Astrocyte (in vitro differentiated cells and primary cell): ENCODE measurements at regions not wholly inside any gene's neighbourhood (a gene's known extent, or its start where the extent isn't known, plus 50 kb on each side); places are given as distances from the start of the nearest gene placed in this dataset.

Experiments
- DNase-seq: peaks from one replicate; pipeline ENCODE4 v3.0.0-alpha.2; 2010; ENCODE audit warnings: low read depth
- FAIRE-seq: peaks from 2 replicates; lab custom pipeline; 2011; peaks lifted over from hg19 to GRCh38; lab: Jason Lieb, UNC
- H2AFZ ChIP-seq: 2 replicates; pipeline ENCODE4 v1.6.0; 2012; ENCODE audit warnings: low read depth, low read length, inconsistent platforms
- H3K27ac ChIP-seq: 2 replicates; pipeline ENCODE4 v1.5.1; 2011; ENCODE audit warnings: low read depth, low read length, inconsistent platforms
- H3K27me3 ChIP-seq: 2 replicates; pipeline ENCODE4 v1.6.0; 2011; ENCODE audit warnings: low read length, inconsistent platforms; ENCODE audit not compliant: insufficient read depth
- H3K36me3 ChIP-seq: 2 replicates; pipeline ENCODE4 v1.5.1; 2011; ENCODE audit warnings: low read length, inconsistent platforms; ENCODE audit not compliant: insufficient read depth
- H3K4me1 ChIP-seq: 2 replicates; pipeline ENCODE4 v1.5.1; 2011; ENCODE audit warnings: low read length, inconsistent platforms; ENCODE audit not compliant: insufficient read depth
- H3K4me2 ChIP-seq: 2 replicates; pipeline ENCODE4 v1.6.0; 2012; ENCODE audit warnings: low read length, inconsistent platforms
- H3K4me3 ChIP-seq: 2 replicates; pipeline ENCODE4 v1.5.1; 2011; ENCODE audit warnings: low read depth, mild to moderate bottlenecking, low read length, inconsistent platforms; ENCODE audit not compliant: insufficient read depth
- H3K79me2 ChIP-seq: 2 replicates; pipeline ENCODE4 v1.6.0; 2012; ENCODE audit warnings: mild to moderate bottlenecking, low read length, inconsistent platforms; ENCODE audit not compliant: insufficient read depth
- H3K9ac ChIP-seq: 2 replicates; pipeline ENCODE4 v1.6.0; 2012; ENCODE audit warnings: mild to moderate bottlenecking, low read length, inconsistent platforms
- H3K9me3 ChIP-seq: 2 replicates; pipeline ENCODE4 v1.5.1; 2012; ENCODE audit warnings: low read depth, mild to moderate bottlenecking, low read length, inconsistent platforms; ENCODE audit not compliant: insufficient read depth
- H4K20me1 ChIP-seq: 2 replicates; pipeline ENCODE4 v1.6.0; 2012; ENCODE audit warnings: low read length, inconsistent platforms; ENCODE audit not compliant: insufficient read depth
- H3K27ac Mint-ChIP-seq: one replicate; pipeline ENCODE4 v1.8.0; 2021; ENCODE audit warnings: mild to moderate bottlenecking, mixed read lengths; ENCODE audit not compliant: unreplicated experiment
- H3K27me3 Mint-ChIP-seq: one replicate; pipeline ENCODE4 v1.8.0; 2021; ENCODE audit warnings: low read depth, mixed read lengths; ENCODE audit not compliant: unreplicated experiment
- H3K36me3 Mint-ChIP-seq: one replicate; pipeline ENCODE4 v1.8.0; 2021; ENCODE audit warnings: low read depth, mixed read lengths; ENCODE audit not compliant: unreplicated experiment
- H3K4me1 Mint-ChIP-seq: one replicate; pipeline ENCODE4 v1.8.0; 2021; ENCODE audit warnings: low read depth, mixed read lengths; ENCODE audit not compliant: unreplicated experiment
- H3K4me3 Mint-ChIP-seq: one replicate; pipeline ENCODE4 v1.8.0; 2021; ENCODE audit warnings: mild to moderate bottlenecking, moderate library complexity, mixed read lengths; ENCODE audit not compliant: unreplicated experiment
- H3K9me3 Mint-ChIP-seq: one replicate; pipeline ENCODE4 v1.8.0; 2021; ENCODE audit warnings: mild to moderate bottlenecking, mixed read lengths; ENCODE audit not compliant: unreplicated experiment
- EZH2 ChIP-seq: IDR thresholded peaks from 2 replicates; pipeline ENCODE4 v1.6.1; 2012; ENCODE audit warnings: mild to moderate bottlenecking, low read length, inconsistent platforms; ENCODE audit not compliant: insufficient read depth
- TF ChIP-seq, protein P1 (sequence below): IDR thresholded peaks from 2 replicates; pipeline ENCODE4 v1.5.1; 2011; ENCODE audit warnings: low read depth, mild to moderate bottlenecking, inconsistent platforms, low read length, moderate library complexity; ENCODE audit not compliant: insufficient read depth

DNA sequence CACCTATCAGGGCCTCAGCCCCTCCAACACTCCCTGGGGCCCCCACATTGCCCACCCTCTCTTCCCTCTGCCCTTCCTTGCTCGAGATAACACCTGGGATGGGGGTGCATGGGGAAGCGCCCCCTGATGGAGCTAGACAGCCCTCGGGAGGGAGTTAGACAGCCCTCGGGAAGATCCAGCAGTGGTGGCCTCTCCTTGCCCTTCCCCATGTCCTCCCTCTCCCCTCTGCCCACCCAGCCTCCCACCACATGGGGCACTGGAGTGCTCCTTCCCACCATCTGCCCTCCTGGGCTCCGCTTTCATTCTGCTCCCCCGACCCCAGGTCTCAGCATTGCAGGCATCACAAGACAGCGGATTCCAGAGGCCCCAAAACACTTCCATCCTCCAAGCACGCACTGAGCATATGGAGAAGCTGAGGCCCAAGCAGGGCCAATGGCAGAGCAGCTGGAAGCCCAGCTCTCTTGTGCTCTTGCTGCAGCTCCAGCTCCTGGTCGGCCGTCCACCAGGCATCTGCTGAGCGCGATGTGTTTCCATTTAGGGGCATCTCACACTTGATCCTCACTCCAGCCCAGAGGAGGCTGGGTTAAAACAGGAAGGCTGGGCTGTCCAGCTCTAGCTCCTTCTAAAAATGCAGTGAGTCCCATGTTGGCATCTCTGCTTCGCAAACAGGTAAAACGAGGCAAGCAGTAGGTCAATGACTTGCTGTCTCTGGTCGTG, 65.6 kb downstream of the IGLL1 start:
- H3K27me3 Mint-ChIP-seq: peaks cover 21% of the 10 kb centered on the region
- H3K36me3 ChIP-seq: no peaks in the 10 kb centered on the region
- H3K4me1 ChIP-seq: no peaks in the 10 kb centered on the region
- no peaks in the 10 kb centered on the region for H4K20me1 ChIP-seq
- H3K9me3 Mint-ChIP-seq: no peaks in the 10 kb centered on the region
- H3K27me3 ChIP-seq: no peaks in the 10 kb centered on the region
- H3K36me3 Mint-ChIP-seq: no peaks in the 10 kb centered on the region
- H3K27ac Mint-ChIP-seq: no peak overlapping the region
- H3K4me2 ChIP-seq: no peak overlapping the region
- H3K4me3 Mint-ChIP-seq: no peak overlapping the region
- H3K9ac ChIP-seq: no peak overlapping the region
- H2AFZ ChIP-seq: no peak overlapping the region
- no peaks in the 10 kb centered on the region for H3K9me3 ChIP-seq
- no peaks in the 10 kb centered on the region for H3K79me2 ChIP-seq
- H3K4me1 Mint-ChIP-seq: no peaks in the 10 kb centered on the region
- TF ChIP-seq, protein P1, sequence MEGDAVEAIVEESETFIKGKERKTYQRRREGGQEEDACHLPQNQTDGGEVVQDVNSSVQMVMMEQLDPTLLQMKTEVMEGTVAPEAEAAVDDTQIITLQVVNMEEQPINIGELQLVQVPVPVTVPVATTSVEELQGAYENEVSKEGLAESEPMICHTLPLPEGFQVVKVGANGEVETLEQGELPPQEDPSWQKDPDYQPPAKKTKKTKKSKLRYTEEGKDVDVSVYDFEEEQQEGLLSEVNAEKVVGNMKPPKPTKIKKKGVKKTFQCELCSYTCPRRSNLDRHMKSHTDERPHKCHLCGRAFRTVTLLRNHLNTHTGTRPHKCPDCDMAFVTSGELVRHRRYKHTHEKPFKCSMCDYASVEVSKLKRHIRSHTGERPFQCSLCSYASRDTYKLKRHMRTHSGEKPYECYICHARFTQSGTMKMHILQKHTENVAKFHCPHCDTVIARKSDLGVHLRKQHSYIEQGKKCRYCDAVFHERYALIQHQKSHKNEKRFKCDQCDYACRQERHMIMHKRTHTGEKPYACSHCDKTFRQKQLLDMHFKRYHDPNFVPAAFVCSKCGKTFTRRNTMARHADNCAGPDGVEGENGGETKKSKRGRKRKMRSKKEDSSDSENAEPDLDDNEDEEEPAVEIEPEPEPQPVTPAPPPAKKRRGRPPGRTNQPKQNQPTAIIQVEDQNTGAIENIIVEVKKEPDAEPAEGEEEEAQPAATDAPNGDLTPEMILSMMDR: no peak
- TF ChIP-seq EZH2: no peak
- H3K27ac ChIP-seq: no peak overlapping the region
- FAIRE-seq (no peak), DNase-seq (no peak)
- H3K4me3 ChIP-seq: no peak overlapping the region

DNA sequence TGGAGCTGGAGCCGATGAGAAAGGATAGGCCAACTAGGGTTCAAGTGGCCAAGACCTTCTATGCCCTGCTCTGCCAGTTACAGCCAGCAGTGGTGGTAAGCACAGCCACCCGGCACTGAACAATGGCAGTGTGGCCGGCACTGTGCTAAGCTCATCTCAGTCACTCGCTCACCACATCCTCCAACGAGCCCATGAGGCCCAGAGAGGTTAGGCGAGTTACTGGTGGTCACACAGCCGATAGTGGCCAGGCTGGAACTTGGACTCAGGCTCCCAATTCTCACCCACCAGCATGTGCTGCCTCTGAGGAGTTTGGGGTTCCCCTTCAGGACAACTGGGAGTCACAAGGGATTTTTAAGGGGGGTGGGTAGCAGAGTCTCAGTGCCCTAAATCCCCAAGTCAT, 66.4 kb downstream of the IGLL1 start:
- no peak overlapping the region for H3K27ac Mint-ChIP-seq
- FAIRE-seq (no peak), DNase-seq (no peak)
- Histone ChIP-seq H3K36me3 (no peaks in the 10 kb centered on the region), H3K27me3 (no peaks in the 10 kb centered on the region), H3K9ac (no peak overlapping the region), H3K4me1 (no peaks in the 10 kb centered on the region), H3K4me2 (no peak overlapping the region), H3K9me3 (no peaks in the 10 kb centered on the region), H4K20me1 (no peaks in the 10 kb centered on the region), H3K27ac (no peak overlapping the region), H3K4me3 (no peak overlapping the region), H3K79me2 (no peaks in the 10 kb centered on the region), H2AFZ (no peak overlapping the region)
- H3K9me3 Mint-ChIP-seq: no peaks in the 10 kb centered on the region
- no peak for TF ChIP-seq EZH2
- TF ChIP-seq, protein P1: no peak
- H3K4me3 Mint-ChIP-seq: no peak overlapping the region
- no peaks in the 10 kb centered on the region for H3K36me3 Mint-ChIP-seq
- no peaks in the 10 kb centered on the region for H3K4me1 Mint-ChIP-seq
- H3K27me3 Mint-ChIP-seq: peaks cover 21% of the 10 kb centered on the region

DNA sequence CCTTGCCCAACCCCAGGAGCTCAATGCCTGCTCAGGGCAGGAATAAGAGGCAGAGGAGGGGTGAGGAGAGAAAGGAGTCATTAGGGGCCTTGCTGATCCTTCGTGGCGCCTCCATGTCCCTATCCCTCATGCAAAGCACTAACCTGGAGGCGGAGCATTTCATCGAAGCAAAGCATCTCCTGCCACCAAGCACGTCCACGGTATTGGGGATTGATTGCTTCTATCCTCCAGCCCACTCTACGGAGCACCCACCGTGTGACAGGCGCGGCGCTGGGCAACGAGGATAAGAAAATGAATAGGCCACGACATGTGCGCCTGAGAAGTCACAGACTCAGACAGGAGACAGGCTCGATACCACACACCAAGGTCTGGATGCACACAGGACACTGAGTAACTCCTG, 67.0 kb downstream of the IGLL1 start:
- no peak overlapping the region for H3K4me2 ChIP-seq
- DNase-seq (no peak), FAIRE-seq (no peak)
- Mint-ChIP-seq H3K4me1 (no peaks in the 10 kb centered on the region), H3K4me3 (no peak overlapping the region), H3K9me3 (no peaks in the 10 kb centered on the region), H3K27ac (no peak overlapping the region), H3K27me3 (peaks cover 21% of the 10 kb centered on the region), H3K36me3 (no peaks in the 10 kb centered on the region)
- no peak overlapping the region for H2AFZ ChIP-seq
- H3K9ac ChIP-seq: no peak overlapping the region
- H3K4me3 ChIP-seq: no peak overlapping the region
- H4K20me1 ChIP-seq: no peaks in the 10 kb centered on the region
- H3K36me3 ChIP-seq: no peaks in the 10 kb centered on the region
- no peak for TF ChIP-seq EZH2
- TF ChIP-seq, protein P1: no peak
- H3K79me2 ChIP-seq: no peaks in the 10 kb centered on the region
- no peaks in the 10 kb centered on the region for H3K9me3 ChIP-seq
- no peak overlapping the region for H3K27ac ChIP-seq
- no peaks in the 10 kb centered on the region for H3K27me3 ChIP-seq
- no peaks in the 10 kb centered on the region for H3K4me1 ChIP-seq
